ENCODE measurements at regions not wholly inside any gene's neighbourhood (a gene's known extent, or its start where the extent isn't known, plus 50 kb on each side); places are given as distances from the start of the nearest gene placed in this dataset.

DNA sequence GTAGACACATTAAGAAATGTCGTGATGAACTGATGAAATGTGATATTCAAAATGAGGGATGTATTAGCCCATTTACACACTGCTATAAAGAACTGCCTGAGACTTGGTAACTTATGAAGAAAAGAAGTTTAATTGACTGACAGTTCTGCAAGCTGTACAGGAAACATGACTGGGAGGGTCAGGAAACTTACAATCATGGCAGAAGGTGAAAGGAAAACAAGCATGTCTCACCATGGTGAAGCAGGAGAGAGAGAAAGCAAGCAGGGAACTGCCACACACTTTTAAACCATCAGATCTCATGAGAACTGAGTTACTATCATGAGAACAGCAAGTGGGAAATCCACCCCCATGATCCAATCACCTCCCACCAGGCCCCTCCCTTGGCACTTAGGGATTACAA, 1010.8 kb upstream of the CELF4 start (continued):
- TF ChIP-seq, protein P1, sequence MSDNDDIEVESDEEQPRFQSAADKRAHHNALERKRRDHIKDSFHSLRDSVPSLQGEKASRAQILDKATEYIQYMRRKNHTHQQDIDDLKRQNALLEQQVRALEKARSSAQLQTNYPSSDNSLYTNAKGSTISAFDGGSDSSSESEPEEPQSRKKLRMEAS (IDR thresholded peaks at IDR 0.05): no peak
- TF ChIP-seq SIX5 (IDR thresholded peaks at IDR 0.05; ENCODE audit: low read depth, low read length) (no peak), GABPA (IDR thresholded peaks at IDR 0.05; ENCODE audit: borderline replicate concordance, insufficient read depth, low read length) (no peak), NANOG (IDR thresholded peaks at IDR 0.05; ENCODE audit: insufficient read depth, low read depth, low read length, poor library complexity, severe bottlenecking) (no peak), PHF8 (conservative IDR thresholded peaks at IDR 0.05; ENCODE audit: low read depth, low read length) (no peak)
- TF ChIP-seq, protein P2, sequence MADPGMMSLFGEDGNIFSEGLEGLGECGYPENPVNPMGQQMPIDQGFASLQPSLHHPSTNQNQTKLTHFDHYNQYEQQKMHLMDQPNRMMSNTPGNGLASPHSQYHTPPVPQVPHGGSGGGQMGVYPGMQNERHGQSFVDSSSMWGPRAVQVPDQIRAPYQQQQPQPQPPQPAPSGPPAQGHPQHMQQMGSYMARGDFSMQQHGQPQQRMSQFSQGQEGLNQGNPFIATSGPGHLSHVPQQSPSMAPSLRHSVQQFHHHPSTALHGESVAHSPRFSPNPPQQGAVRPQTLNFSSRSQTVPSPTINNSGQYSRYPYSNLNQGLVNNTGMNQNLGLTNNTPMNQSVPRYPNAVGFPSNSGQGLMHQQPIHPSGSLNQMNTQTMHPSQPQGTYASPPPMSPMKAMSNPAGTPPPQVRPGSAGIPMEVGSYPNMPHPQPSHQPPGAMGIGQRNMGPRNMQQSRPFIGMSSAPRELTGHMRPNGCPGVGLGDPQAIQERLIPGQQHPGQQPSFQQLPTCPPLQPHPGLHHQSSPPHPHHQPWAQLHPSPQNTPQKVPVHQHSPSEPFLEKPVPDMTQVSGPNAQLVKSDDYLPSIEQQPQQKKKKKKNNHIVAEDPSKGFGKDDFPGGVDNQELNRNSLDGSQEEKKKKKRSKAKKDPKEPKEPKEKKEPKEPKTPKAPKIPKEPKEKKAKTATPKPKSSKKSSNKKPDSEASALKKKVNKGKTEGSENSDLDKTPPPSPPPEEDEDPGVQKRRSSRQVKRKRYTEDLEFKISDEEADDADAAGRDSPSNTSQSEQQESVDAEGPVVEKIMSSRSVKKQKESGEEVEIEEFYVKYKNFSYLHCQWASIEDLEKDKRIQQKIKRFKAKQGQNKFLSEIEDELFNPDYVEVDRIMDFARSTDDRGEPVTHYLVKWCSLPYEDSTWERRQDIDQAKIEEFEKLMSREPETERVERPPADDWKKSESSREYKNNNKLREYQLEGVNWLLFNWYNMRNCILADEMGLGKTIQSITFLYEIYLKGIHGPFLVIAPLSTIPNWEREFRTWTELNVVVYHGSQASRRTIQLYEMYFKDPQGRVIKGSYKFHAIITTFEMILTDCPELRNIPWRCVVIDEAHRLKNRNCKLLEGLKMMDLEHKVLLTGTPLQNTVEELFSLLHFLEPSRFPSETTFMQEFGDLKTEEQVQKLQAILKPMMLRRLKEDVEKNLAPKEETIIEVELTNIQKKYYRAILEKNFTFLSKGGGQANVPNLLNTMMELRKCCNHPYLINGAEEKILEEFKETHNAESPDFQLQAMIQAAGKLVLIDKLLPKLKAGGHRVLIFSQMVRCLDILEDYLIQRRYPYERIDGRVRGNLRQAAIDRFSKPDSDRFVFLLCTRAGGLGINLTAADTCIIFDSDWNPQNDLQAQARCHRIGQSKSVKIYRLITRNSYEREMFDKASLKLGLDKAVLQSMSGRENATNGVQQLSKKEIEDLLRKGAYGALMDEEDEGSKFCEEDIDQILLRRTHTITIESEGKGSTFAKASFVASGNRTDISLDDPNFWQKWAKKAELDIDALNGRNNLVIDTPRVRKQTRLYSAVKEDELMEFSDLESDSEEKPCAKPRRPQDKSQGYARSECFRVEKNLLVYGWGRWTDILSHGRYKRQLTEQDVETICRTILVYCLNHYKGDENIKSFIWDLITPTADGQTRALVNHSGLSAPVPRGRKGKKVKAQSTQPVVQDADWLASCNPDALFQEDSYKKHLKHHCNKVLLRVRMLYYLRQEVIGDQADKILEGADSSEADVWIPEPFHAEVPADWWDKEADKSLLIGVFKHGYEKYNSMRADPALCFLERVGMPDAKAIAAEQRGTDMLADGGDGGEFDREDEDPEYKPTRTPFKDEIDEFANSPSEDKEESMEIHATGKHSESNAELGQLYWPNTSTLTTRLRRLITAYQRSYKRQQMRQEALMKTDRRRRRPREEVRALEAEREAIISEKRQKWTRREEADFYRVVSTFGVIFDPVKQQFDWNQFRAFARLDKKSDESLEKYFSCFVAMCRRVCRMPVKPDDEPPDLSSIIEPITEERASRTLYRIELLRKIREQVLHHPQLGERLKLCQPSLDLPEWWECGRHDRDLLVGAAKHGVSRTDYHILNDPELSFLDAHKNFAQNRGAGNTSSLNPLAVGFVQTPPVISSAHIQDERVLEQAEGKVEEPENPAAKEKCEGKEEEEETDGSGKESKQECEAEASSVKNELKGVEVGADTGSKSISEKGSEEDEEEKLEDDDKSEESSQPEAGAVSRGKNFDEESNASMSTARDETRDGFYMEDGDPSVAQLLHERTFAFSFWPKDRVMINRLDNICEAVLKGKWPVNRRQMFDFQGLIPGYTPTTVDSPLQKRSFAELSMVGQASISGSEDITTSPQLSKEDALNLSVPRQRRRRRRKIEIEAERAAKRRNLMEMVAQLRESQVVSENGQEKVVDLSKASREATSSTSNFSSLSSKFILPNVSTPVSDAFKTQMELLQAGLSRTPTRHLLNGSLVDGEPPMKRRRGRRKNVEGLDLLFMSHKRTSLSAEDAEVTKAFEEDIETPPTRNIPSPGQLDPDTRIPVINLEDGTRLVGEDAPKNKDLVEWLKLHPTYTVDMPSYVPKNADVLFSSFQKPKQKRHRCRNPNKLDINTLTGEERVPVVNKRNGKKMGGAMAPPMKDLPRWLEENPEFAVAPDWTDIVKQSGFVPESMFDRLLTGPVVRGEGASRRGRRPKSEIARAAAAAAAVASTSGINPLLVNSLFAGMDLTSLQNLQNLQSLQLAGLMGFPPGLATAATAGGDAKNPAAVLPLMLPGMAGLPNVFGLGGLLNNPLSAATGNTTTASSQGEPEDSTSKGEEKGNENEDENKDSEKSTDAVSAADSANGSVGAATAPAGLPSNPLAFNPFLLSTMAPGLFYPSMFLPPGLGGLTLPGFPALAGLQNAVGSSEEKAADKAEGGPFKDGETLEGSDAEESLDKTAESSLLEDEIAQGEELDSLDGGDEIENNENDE (IDR thresholded peaks at IDR 0.05; ENCODE audit: insufficient replicate concordance, low read length): no peak

Measured in H1 (cell line).